GM12878 (cell line): ENCODE measurements at regions not wholly inside any gene's neighbourhood (a gene's known extent, or its start where the extent isn't known, plus 50 kb on each side); places are given as distances from the start of the nearest gene placed in this dataset.

Experiments used
- ATAC-seq: fragments of 200-7000 bp; cut with Tn5 transposase; 3 replicates; pipeline ENCODE4 v1.9.1; 2020; ENCODE audit warnings: mild to moderate bottlenecking, moderate library complexity
- BruUV-seq: library from RNA; stranded (reverse); fragments of 400-500 nt; replicated peaks from 2 replicates; lab custom pipeline; 2021; lab: Mats Ljungman, UMichigan
- CTCF ChIA-PET: fragments of 300-600 bp; sonication (Branson Sonifier 250); formaldehyde crosslinking; extraction: SDS; loops from one replicate; lab custom pipeline; 2021; ENCODE audit warnings: inconsistent platforms; lab: Yijun Ruan, JAX
- POLR2A ChIA-PET: fragments of 350-600 bp; formaldehyde crosslinking; extraction: SDS; loops from one replicate; lab custom pipeline; 2021; ENCODE audit warnings: inconsistent platforms; lab: Charles Lee
- RAD21 ChIA-PET: fragments of 300-600 bp; sonication (Branson Sonifier 250); formaldehyde crosslinking; loops from one replicate; lab custom pipeline; 2023; ENCODE audit warnings: antibody characterized with exemption; ENCODE audit not compliant: unreplicated experiment; lab: Charles Lee
- SMC1A ChIA-PET: fragments of 300-600 bp; sonication (Branson Sonifier 250); formaldehyde crosslinking; loops from one replicate; lab custom pipeline; 2023; ENCODE audit not compliant: unreplicated experiment, uncharacterized antibody; lab: Charles Lee
- DNase-seq: peaks from one replicate; pipeline ENCODE4 v3.0.0-alpha.2; 2011; ENCODE audit warnings: low read depth, low spot score
- FAIRE-seq: peaks from 3 replicates; lab custom pipeline; 2011; peaks lifted over from hg19 to GRCh38; lab: Jason Lieb, UNC
- H2AFZ ChIP-seq: 2 replicates; pipeline ENCODE4 v1.6.0; 2011; ENCODE audit warnings: low read depth, low read length, control low read depth; ENCODE audit not compliant: control insufficient read depth
- H3K27ac ChIP-seq: 2 replicates; pipeline ENCODE4 v1.5.1; 2011; ENCODE audit warnings: control low read depth; ENCODE audit not compliant: control insufficient read depth, insufficient read depth
- H3K27me3 ChIP-seq, 2 experiments: replicated peaks in 1 of 2; 2 replicates each; pipeline versions ENCODE4 v1.6.0 to v1.6.1; 2011; ENCODE audit warnings: low read length in 1 of 2; ENCODE audit not compliant: control insufficient read depth in 2 of 2, insufficient read depth in 2 of 2
- H3K36me3 ChIP-seq, 2 experiments: 2 replicates each; pipeline ENCODE4 v1.5.1; 2011; ENCODE audit warnings: low read length in 1 of 2; ENCODE audit not compliant: control insufficient read depth in 2 of 2, insufficient read depth in 2 of 2
- H3K4me1 ChIP-seq: 2 replicates; pipeline ENCODE4 v1.6.1; 2011; ENCODE audit warnings: mild to moderate bottlenecking, low read length, moderate library complexity, mixed read lengths; ENCODE audit not compliant: control insufficient read depth, insufficient read depth
- H3K4me2 ChIP-seq: 2 replicates; pipeline ENCODE4 v1.6.0; 2011; ENCODE audit warnings: control low read depth; ENCODE audit not compliant: control insufficient read depth, insufficient read depth
- H3K4me3 ChIP-seq: fragments of 200-600 bp; sonication (generic); 2 replicates; pipeline ENCODE4 v1.5.1; 2016
- H3K79me2 ChIP-seq: 2 replicates; pipeline ENCODE4 v1.6.0; 2011; ENCODE audit warnings: low read length; ENCODE audit not compliant: control insufficient read depth, insufficient read depth
- H3K9ac ChIP-seq: 2 replicates; pipeline ENCODE4 v1.8.0; 2011; ENCODE audit warnings: low read length, control low read depth, mixed read lengths; ENCODE audit not compliant: control insufficient read depth, insufficient read depth
- H3K9me3 ChIP-seq: replicated peaks from 3 replicates; pipeline ENCODE4 v1.5.1; 2011; ENCODE audit warnings: mild to moderate bottlenecking, low read length; ENCODE audit not compliant: control insufficient read depth, insufficient read depth
- H4K20me1 ChIP-seq: 2 replicates; pipeline ENCODE4 v1.6.0; 2011; ENCODE audit not compliant: control insufficient read depth, insufficient read depth
- BRCA1 ChIP-seq: IDR thresholded peaks from 2 replicates; pipeline ENCODE4 v1.6.1; 2011; ENCODE audit warnings: low read depth, low read length, improper control_type of control experiment
- CHD1 ChIP-seq: IDR thresholded peaks from 2 replicates; pipeline ENCODE4 v1.6.1; 2012; ENCODE audit warnings: low read depth, low read length, improper control_type of control experiment
- EED ChIP-seq: sonication (generic); IDR thresholded peaks from 2 replicates; pipeline ENCODE4 v1.6.1; 2016; ENCODE audit warnings: antibody characterized with exemption, low read depth
- FOS ChIP-seq: IDR thresholded peaks from 3 replicates; pipeline ENCODE4 v1.6.1; 2011; ENCODE audit warnings: borderline replicate concordance; ENCODE audit not compliant: insufficient read length; ENCODE audit errors: extremely low read depth
- HDAC2 ChIP-seq: fragments of 200-600 bp; sonication (generic); IDR thresholded peaks from 2 replicates; pipeline ENCODE4 v1.6.1; 2017
- KAT2A ChIP-seq: conservative IDR thresholded peaks from 2 replicates; pipeline ENCODE4 v1.6.1; 2011; ENCODE audit warnings: low read depth, low read length; ENCODE audit not compliant: control insufficient read depth
- MXI1 ChIP-seq: fragments of 150-350 bp; IDR thresholded peaks from 2 replicates; pipeline ENCODE4 v1.6.1; 2011; ENCODE audit warnings: low read depth, mild to moderate bottlenecking, inconsistent platforms, low read length, improper control_type of control experiment
- NRF1 ChIP-seq: conservative IDR thresholded peaks from 2 replicates; pipeline ENCODE4 v1.6.1; 2011; ENCODE audit warnings: mild to moderate bottlenecking, low read depth, low read length, improper control_type of control experiment
- SMAD5 ChIP-seq: IDR thresholded peaks from 2 replicates; pipeline ENCODE4 v1.6.1; 2016; ENCODE audit warnings: antibody characterized with exemption, low read depth
- SMARCA5 ChIP-seq: fragments of 450-650 bp; IDR thresholded peaks from 2 replicates; pipeline ENCODE4 v1.6.1; 2017; ENCODE audit warnings: mild to moderate bottlenecking
- SREBF2 ChIP-seq: IDR thresholded peaks from 2 replicates; pipeline ENCODE4 v1.6.1; 2012; ENCODE audit warnings: mild to moderate bottlenecking, low read length
- TARDBP ChIP-seq: IDR thresholded peaks from 2 replicates; pipeline ENCODE4 v1.6.1; 2016; ENCODE audit warnings: borderline replicate concordance
- WRNIP1 ChIP-seq: IDR thresholded peaks from 2 replicates; pipeline ENCODE4 v1.6.1; 2011; ENCODE audit warnings: low read depth, low read length, improper control_type of control experiment, borderline replicate concordance
- ZNF207 ChIP-seq: fragments of 450-650 bp; IDR thresholded peaks from 2 replicates; pipeline ENCODE4 v1.6.1; 2014; ENCODE audit warnings: antibody characterized with exemption, mild to moderate bottlenecking, borderline replicate concordance
- ZNF622 ChIP-seq: fragments of 450-650 bp; IDR thresholded peaks from 2 replicates; pipeline ENCODE4 v1.6.1; 2017; ENCODE audit warnings: mild to moderate bottlenecking, inconsistent platforms
- ZNF687 ChIP-seq: fragments of 450-650 bp; IDR thresholded peaks from 2 replicates; pipeline ENCODE4 v1.6.1; 2017; ENCODE audit warnings: mild to moderate bottlenecking, moderate library complexity
- WGBS: methylation state at CpG from one replicate; pipeline ENCODE4 v1.1.6; 2016; ENCODE audit warnings: low lambda C conversion rate; ENCODE audit not compliant: insufficient replicate concordance, insufficient coverage; ENCODE audit errors: missing lambda C conversion rate; 5-methylcytosine and 5-hydroxymethylcytosine counted together
- in situ Hi-C: fragments of 300-500 bp; cut with MboI; formaldehyde crosslinking; loops from 9 replicates; pipeline ENCODE4 v1.14.3; 2018; ENCODE audit warnings: mixed read lengths
- intact Hi-C: fragments of 100-400 bp; cut with micrococcal nuclease; formaldehyde crosslinking; loops from one replicate; pipeline ENCODE4 v1.14.2; 2022; ENCODE audit not compliant: unreplicated experiment
- TF ChIP-seq, protein P1 (sequence below): fragments of 150-350 bp; IDR thresholded peaks from 2 replicates; pipeline ENCODE4 v1.6.1; 2016; ENCODE audit warnings: low read depth, low read length

GRCh38 chr9:108182270-108182669 lies 673.5 kb downstream of the ACTL7B start:
- ATAC-seq = no peak

More at GRCh38 chr9:108182270-108182669, 673.5 kb downstream of the ACTL7B start:
- no peak overlapping the region for H2AFZ ChIP-seq
- H3K36me3 ChIP-seq = no peaks in the 10 kb centered on the region
- intact Hi-C loops = no loop called here
- no peak for DNase-seq
- no TSS peak for BruUV-seq
- TF ChIP-seq FOS = no peak
- TF ChIP-seq NRF1 = no peak
- TF ChIP-seq BRCA1 = no peak
- TF ChIP-seq ZNF687 = no peak
- TF ChIP-seq CHD1 = no peak
- no peak for TF ChIP-seq HDAC2
- TF ChIP-seq, protein P1, sequence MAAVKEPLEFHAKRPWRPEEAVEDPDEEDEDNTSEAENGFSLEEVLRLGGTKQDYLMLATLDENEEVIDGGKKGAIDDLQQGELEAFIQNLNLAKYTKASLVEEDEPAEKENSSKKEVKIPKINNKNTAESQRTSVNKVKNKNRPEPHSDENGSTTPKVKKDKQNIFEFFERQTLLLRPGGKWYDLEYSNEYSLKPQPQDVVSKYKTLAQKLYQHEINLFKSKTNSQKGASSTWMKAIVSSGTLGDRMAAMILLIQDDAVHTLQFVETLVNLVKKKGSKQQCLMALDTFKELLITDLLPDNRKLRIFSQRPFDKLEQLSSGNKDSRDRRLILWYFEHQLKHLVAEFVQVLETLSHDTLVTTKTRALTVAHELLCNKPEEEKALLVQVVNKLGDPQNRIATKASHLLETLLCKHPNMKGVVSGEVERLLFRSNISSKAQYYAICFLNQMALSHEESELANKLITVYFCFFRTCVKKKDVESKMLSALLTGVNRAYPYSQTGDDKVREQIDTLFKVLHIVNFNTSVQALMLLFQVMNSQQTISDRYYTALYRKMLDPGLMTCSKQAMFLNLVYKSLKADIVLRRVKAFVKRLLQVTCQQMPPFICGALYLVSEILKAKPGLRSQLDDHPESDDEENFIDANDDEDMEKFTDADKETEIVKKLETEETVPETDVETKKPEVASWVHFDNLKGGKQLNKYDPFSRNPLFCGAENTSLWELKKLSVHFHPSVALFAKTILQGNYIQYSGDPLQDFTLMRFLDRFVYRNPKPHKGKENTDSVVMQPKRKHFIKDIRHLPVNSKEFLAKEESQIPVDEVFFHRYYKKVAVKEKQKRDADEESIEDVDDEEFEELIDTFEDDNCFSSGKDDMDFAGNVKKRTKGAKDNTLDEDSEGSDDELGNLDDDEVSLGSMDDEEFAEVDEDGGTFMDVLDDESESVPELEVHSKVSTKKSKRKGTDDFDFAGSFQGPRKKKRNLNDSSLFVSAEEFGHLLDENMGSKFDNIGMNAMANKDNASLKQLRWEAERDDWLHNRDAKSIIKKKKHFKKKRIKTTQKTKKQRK = no peak
- TF ChIP-seq SMARCA5 = no peak
- no peak for TF ChIP-seq MXI1
- no peak for TF ChIP-seq SREBF2
- no peak for TF ChIP-seq ZNF207
- no peak for TF ChIP-seq SMAD5
- TF ChIP-seq KAT2A = no peak
- no peak for TF ChIP-seq WRNIP1
- no peak for TF ChIP-seq ZNF622
- TF ChIP-seq TARDBP = no peak
- TF ChIP-seq EED = no peak
- no peak overlapping the region for H3K4me2 ChIP-seq
- in situ Hi-C loops = no loop called here
- POLR2A ChIA-PET = interaction anchor here (0.6 kb wide), 1 partner anchor 23 kb away, joined by 3 read pairs; no protein-coding TSS in a partner anchor
- H3K4me3 ChIP-seq = no peak overlapping the region
- H3K9me3 ChIP-seq = no peaks in the 10 kb centered on the region
- H3K27ac ChIP-seq = no peak overlapping the region
- no peaks in the 10 kb centered on the region for H4K20me1 ChIP-seq
- SMC1A ChIA-PET = interaction anchor here (0.6 kb wide), 1 partner anchor 1032 kb away, joined by 3 read pairs; no protein-coding TSS in a partner anchor
- CTCF ChIA-PET = no interaction called here
- no peak overlapping the region for H3K9ac ChIP-seq
- RAD21 ChIA-PET = interaction anchor here (0.7 kb wide), 1 partner anchor 37 kb away, joined by 3 read pairs; no protein-coding TSS in a partner anchor
- no peak for FAIRE-seq
- 41% methylated on average over 8 of the region's 8 CpGs for WGBS
- H3K79me2 ChIP-seq = no peaks in the 10 kb centered on the region
- H3K4me1 ChIP-seq = no peaks in the 10 kb centered on the region
- no peaks in the 10 kb centered on the region for H3K27me3 ChIP-seq
